ENCODE measurements at regions not wholly inside any gene's neighbourhood (a gene's known extent, or its start where the extent isn't known, plus 50 kb on each side); places are given as distances from the start of the nearest gene placed in this dataset.

GRCh38 chr9:107852891-107853290, 363.3 kb upstream of the KLF4 start:
- Histone ChIP-seq H3K4me3 (ENCODE audit: low read depth, low read length) (no peak overlapping the region), H3K27me3 (ENCODE audit: control insufficient read depth, insufficient read depth, low read length) (no peaks in the 10 kb centered on the region), H3K36me3 (ENCODE audit: control insufficient read depth, insufficient read depth, low read length) (no peaks in the 10 kb centered on the region)
- TF ChIP-seq CTCF (IDR thresholded peaks at IDR 0.05; ENCODE audit: insufficient read depth, low read length, severe bottlenecking) = no peak
- FAIRE-seq = no peak
- DNase-seq (ENCODE audit: low read depth) = no peak

GRCh38 chr9:107850653-107851052, 361.1 kb upstream of the KLF4 start:
- H3K27me3 ChIP-seq (ENCODE audit: control insufficient read depth, insufficient read depth, low read length) = no peaks in the 10 kb centered on the region
- DNase-seq (ENCODE audit: low read depth) = no peak
- no peak for TF ChIP-seq CTCF (IDR thresholded peaks at IDR 0.05; ENCODE audit: insufficient read depth, low read length, severe bottlenecking)
- H3K36me3 ChIP-seq (ENCODE audit: control insufficient read depth, insufficient read depth, low read length) = no peaks in the 10 kb centered on the region
- no peak for FAIRE-seq
- H3K4me3 ChIP-seq (ENCODE audit: low read depth, low read length) = no peak overlapping the region

GRCh38 chr9:107847978-107848964, 358.7 kb upstream of the KLF4 start:
- TF ChIP-seq CTCF (IDR thresholded peaks at IDR 0.05; ENCODE audit: insufficient read depth, low read length, severe bottlenecking) = no peak
- FAIRE-seq (no peak), DNase-seq (ENCODE audit: low read depth) (peak; percentile 46)

GRCh38 chr9:107842530-107842929, 353.0 kb upstream of the KLF4 start:
- DNase-seq (ENCODE audit: low read depth) (no peak), FAIRE-seq (no peak)
- no peak for TF ChIP-seq CTCF (IDR thresholded peaks at IDR 0.05; ENCODE audit: insufficient read depth, low read length, severe bottlenecking)
- no peak overlapping the region for H3K4me3 ChIP-seq (ENCODE audit: low read depth, low read length)
- no peaks in the 10 kb centered on the region for H3K27me3 ChIP-seq (ENCODE audit: control insufficient read depth, insufficient read depth, low read length)
- H3K36me3 ChIP-seq (ENCODE audit: control insufficient read depth, insufficient read depth, low read length) = no peaks in the 10 kb centered on the region

More at GRCh38 chr9:107847978-107848964, 358.7 kb upstream of the KLF4 start:
- Histone ChIP-seq H3K36me3 (ENCODE audit: control insufficient read depth, insufficient read depth, low read length) (no peaks in the 10 kb centered on the region), H3K27me3 (ENCODE audit: control insufficient read depth, insufficient read depth, low read length) (no peaks in the 10 kb centered on the region), H3K4me3 (ENCODE audit: low read depth, low read length) (no peak overlapping the region)

GRCh38 chr9:107841076-107841475, 351.5 kb upstream of the KLF4 start:
- Histone ChIP-seq H3K36me3 (ENCODE audit: control insufficient read depth, insufficient read depth, low read length) (no peaks in the 10 kb centered on the region), H3K27me3 (ENCODE audit: control insufficient read depth, insufficient read depth, low read length) (no peaks in the 10 kb centered on the region), H3K4me3 (ENCODE audit: low read depth, low read length) (no peak overlapping the region)
- TF ChIP-seq CTCF (IDR thresholded peaks at IDR 0.05; ENCODE audit: insufficient read depth, low read length, severe bottlenecking) = no peak
- DNase-seq (ENCODE audit: low read depth) (no peak), FAIRE-seq (no peak)

Data from bronchial epithelial cell (primary cell).